GM19455 (cell line): ENCODE measurements at regions not wholly inside any gene's neighbourhood (a gene's known extent, or its start where the extent isn't known, plus 50 kb on each side); places are given as distances from the start of the nearest gene placed in this dataset.
"Not testable (repeated sequence)": the region's sequence is repeated elsewhere in the genome, so short reads cannot be mapped to it uniquely, and the experiment has no call there.

Source experiments
- ATAC-seq: cut with Tn5 transposase; IDR thresholded peaks from one replicate; pipeline ENCODE4 v1.9.1; 2021; ENCODE audit not compliant: unreplicated experiment

DNA sequence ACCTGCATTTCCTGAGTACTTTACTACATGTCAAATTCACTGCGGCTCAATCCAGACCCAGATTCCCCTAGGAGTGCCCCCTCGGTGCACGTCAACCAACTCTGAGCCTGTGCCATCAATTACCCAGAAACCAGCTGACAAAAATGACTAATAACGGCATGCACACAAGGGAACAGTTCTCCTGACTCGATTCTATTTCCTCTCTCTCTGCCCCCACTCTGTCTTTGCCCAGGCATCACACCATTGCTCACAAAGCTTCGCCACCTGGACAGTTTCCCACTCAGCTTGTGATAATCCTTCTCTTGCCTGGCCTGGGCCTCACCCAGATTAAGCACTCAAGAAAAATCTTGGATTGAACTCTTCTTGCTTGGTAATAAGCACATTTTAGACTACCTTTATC, 115.3 kb upstream of the NDUFV2 start:
- no peak for ATAC-seq

DNA sequence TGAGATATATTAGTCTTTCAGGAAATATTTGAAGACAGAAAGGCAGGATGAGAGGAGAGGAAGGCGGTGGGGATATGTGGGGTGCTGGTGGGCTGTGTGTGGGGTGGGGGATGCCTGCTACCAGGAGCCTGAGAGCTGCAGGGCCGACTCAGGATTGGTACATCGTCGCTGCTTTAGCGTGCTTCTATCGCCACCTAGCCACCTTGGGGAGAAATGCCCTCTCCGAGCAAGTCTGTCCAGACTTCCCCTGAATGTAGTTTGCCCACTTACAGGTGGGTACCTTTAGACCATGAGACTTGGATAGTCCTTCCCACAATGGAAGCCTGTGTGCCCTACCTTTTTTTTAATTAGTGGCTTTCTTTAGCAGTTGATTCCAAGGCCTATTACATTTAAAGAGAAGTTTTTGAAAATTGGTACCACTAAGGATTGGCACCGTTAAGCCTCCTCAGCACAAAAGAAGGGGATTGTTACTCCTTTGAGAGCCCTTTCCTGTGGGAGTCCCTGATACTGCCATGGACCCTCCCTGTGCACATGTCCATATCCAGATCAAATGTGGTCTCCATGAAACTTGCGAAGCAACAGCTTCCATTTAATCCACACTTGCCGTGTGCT, 114.1 kb upstream of the NDUFV2 start:
- ATAC-seq: no peak

DNA sequence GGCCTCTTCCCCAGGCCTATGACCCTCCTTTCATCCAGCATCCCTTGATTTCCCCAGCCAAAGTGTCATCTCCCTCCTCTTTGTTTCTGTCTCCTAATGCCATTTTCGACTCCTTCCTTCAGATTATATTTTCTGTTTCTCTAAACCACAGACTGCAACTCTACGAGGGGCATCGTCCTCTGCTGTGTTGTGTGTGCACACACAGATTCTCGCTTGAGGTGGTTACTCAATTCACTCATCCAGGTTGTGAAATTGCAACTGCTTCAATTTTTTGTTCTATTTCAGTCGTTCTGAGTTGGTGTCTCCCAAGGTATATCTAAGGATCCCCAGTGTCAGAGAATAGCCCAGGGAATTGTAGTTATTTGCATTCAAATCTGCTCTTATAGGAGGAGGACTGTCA, 113.5 kb upstream of the NDUFV2 start:
- ATAC-seq: no peak

DNA sequence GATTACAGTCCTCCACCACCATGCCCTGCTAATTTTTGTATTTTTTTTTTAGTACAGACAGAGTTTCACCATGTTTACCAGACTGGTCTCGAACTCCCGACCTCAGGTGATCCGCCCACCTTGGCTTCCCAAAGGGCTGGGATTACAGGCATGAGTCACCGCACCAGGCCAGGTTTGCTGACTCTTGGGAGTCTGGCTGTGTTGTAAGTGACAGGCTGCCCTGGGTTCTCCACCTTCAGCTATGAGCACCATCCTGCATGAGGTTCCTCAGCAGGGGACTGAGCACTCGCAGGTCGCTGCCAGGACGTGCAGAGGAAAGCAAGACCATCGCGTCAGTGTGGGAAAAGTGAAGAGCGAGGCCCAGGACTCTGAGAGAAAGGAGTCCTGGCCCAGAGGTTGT, 112.6 kb upstream of the NDUFV2 start:
- no peak for ATAC-seq

DNA sequence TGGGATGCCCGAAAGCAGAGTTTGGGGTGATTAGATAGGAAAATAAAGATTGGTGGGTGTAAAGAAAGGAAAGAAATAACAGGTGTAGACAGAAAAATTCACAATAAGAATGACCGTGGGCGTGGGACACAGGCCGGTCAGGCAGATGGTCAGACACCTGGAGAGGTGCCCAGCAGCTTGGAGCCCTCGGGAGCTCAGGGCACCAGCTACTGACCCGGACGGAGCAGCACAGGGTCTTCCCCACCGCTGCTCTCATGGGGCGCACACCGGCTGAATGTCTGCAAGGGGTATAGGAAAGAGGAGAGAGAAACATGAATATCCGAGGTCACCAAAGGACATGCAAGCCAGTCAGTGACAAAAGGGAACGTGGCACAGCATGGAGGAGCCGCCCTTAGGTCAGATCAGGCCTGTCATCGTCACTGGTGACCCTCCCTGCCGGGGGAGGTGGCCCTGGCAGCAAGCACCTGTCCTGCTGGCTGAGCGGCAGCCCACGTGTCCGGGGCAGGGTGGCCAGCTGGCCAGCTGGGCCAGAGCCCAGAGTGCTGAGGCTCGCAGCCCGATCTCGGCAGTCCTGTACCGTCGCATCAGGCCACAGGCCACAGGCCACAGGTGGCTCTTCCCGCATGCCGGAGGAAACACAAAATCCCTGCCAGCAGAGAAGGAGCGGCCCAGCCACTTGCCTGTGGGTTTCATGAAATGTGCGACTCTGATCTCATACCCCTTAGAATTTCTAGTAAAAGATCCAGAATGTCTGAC, 112.0 kb upstream of the NDUFV2 start:
- ATAC-seq: no peak

DNA sequence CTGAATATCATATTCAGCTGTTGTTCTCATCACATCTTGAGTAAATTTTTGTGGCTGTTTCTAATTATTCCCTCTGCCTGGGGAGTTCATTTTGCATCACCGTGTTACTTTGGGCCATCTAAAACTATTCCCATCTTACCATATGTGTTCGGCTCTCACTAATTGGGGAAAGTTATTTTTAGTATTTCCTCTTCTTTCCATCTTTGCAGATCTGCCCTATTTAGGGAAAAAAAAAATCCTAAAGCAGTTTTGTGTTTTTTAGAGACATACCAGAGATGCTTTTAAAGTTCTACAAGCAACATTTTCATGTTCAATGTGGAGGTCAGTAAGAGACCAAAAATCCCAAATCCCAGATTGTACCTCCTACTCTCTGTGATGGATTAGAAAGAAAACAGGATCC, 111.3 kb upstream of the NDUFV2 start:
- no peak for ATAC-seq

DNA sequence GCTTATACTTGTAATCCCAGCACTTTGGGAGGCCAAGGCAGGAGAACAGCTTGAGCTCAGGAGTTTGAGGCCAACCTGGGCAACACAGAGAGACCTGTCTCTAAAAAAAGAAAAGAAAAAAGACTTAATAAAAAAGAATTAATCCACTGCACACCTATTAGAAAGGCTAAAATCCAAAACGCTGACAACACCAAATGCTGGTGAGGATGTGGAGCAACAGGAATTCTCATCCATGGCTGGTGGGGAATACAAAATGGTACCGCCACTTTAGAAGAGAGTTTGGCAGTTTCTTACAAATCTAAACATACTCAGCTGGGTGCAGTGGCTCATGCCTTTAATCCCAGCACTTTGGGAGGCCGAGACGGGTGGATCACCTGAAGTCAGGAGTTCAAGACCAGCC, 110.0 kb upstream of the NDUFV2 start:
- ATAC-seq: not testable (repeated sequence)

DNA sequence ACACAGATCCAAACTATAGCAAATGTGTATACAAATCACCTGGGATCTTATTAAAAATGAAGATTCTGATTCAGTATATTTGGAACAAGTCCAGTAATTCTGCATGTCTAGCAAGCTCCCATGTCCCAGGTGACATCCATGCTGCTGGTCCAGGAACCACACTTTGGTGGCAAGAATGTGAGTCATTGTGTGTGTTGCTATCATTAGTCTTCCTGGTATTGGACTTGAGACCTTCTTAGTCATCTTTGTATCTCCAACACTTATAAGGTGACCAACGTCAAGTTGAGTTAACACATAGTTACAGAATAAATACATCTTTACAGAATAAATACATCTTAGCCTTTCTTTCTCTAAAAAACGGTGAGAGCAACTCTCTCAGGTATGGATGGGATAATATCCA, 107.9 kb upstream of the NDUFV2 start:
- no peak for ATAC-seq

DNA sequence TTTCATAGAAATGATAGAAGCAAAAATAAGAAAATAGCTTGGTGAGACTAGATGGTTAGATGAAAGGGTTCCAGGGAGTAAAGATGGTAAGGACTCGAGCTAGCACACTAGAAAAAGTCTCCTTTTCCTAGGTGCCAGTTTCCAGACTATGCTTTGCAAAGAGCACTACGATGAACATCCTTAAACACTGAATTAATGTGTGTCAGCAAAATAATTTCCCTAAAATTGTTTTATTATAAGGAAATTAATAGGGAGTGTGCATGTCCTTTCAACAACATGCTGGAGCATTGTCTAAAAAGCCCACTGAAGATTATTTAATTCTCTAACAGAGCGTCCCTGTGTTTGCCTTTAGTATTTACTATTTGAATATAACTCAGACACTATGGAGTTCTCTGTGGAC, 107.4 kb upstream of the NDUFV2 start:
- ATAC-seq: no peak

DNA sequence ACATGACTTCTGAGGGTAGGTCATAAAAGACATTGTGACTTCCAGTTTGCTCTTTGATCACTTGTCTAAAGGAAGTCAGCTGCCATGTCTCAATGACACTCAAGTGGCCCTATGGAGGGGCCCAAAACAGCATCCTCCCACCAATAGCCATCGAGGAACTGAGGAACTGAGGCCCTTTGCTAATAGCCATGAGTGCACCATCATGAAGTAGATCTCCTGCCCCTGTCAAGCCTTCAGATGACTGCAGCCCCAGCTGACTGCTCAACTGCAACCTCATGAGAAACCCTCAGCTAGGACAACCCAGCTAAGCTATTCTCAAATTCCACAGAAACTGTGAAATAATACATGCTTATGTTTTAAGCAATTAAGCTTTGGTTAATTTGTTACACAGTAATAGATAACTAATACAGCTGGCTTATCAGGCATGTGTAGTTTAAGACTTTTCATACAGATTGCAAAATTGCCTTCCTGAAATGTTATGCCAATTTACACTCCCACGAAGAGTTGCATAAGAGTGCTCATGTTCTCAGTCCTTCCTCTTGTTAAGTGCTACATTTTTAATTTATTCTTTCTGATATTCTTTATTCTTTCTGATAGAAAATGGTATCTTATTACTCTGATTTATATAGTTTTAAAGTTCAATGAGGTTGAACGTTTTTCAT, 105.6 kb upstream of the NDUFV2 start:
- ATAC-seq: no peak

DNA sequence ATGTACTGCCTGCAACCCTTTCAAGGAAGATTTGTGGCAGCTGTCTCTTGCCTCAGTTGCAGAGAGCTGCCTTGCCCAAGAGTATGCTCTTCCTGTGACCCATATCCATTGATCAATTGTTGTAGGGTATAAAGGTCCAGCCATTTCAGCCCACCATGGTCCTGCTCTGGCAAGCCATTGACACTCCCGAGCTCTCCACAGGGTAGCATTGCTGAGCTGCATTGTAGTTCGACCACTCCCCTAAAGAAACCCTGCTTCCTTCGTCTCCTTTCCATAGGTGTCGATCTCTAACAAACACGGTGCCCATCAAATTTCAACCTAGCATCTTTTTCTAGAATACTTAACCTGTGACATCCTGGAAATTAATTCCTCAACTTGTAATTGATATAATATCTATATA, 104.9 kb upstream of the NDUFV2 start:
- ATAC-seq: no peak

DNA sequence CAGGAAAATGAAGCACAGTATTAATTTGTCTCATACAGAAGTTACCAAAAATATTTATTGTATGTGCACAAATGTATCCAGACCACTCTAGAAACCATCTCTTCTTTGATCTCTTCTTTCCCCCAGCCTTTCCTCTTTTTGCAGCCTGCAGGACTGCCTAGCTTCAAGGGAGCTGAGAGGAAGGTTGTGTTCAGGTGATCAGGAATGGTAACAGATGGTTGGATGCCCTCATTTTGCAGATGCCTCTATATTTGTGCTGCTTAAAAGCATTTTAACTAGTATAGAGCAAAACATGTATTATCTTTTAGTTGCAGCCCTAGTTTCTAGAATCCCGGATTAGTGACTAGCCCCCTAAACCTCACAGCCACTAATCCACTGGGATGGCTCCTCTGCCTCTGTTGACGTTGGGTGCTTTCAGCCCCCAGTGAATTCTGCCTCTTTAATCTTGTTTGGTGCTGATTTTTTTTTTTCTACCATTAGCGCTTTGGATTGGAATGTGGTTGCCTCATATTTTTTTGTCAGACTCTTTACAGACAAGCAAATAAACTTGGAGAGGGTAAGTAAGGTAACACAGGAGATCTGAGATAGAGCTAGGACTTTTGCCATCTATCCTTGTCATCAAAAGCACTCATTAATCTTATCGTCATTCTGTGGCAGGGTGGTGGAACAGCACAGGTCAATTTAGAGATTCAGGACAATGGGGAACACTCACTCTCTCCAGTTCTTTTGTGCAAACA, 103.8 kb upstream of the NDUFV2 start:
- ATAC-seq: no peak

DNA sequence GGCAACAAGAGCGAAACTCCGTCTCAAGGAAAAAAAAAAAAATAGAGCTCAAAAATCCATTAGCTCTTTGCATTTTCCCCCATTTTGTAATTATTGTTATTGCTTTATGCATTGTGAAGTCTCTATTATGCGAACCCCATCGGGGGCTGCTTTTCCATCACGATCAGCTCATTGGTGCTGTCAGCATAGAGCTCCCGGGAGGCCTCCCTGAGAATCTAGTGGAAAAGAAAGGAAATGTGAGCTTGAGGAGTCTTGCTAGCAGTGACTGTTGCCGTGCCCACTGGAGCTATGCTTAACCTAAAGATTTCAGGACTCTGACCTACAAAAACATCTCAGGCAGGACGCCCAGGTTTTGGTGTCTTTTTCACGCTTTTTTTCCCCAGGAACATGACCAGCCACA, 102.6 kb upstream of the NDUFV2 start:
- no peak for ATAC-seq

DNA sequence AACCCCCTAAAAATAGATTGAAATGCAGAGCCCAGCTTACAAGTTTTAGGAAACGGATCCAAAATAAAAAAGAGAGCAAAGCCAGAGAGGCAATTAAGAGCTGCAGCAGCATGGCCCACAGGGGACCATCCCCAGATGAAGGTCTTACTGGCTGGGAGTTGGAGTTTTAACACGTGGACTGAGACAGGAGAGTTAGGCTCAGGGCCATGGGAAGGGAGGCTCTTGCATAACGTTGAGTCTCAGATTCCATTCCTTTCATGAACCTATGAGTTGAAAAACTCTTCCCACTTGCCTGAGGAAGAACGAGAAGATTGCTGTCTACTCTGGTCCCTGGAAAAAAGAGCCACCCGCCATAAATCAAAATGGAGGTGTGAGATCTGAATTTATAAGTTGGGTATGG, 101.8 kb upstream of the NDUFV2 start:
- ATAC-seq: no peak

DNA sequence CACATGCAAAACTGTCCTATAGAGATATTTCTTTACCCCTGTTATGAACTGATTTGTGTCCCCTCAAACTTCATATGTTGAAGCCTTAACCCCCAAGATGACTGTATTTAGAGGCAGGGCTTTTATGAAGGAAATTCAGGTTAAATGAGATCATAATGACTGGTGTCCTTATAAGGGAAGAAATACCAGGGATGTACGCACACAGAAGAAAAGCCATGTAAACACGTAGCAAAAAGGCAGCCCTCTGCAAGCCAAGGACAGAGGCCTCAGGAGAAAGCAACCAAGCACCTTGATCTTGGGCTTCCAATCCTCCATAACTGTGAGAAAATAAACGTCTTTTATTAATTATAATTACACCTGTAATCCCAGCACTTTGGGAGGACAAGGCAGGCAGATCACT, 101.3 kb upstream of the NDUFV2 start:
- ATAC-seq: no peak

DNA sequence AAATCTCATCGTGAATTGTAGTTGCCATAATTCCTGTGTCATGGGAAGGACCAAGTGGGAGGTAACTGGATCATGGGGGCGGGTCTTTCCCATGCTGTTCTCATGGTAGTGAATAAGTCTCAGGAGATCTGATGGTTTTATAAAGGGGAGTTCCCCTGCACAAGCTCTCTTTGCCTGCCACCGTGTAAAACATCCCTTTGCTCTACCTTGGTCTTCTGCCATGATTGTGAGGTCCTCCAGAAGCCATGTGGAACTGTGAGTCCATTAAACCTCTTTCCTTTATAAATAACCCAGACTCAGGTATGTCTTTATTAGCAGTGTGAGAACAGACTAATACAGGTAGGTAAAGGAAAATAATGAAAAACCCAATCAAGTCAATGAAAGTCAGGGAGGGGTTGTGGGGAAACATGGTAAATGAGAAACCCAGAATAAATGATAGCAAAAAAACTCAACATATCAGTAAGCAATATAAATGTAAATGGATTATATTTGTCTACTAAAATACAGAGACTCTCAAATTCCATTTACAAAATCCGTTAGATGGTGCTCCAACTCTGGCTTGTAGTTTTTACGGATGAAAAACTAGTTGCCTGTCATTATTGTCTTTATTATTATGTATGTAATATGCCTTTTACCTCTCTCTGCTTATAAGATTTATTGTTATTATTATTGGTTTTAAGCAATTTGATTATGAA, 98.9 kb upstream of the NDUFV2 start:
- ATAC-seq: no peak

DNA sequence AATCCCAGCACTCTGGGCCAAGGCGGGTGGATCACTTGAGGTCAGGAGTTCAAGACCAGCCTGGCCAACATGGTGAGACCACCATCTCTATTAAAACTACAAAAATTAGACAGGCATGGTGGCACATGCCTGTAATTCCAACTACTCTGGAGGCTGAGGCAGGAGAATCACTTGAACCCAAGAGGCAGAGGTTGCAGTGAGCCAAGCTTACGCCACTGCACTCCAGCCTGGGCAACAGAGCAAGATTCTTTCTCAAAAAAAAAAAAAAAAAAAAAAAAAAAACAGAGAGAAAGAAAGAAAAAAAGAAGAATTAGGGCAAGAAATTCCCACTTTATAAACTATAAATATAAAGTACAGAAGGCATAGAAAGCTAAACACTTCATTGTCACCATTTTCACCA, 98.2 kb upstream of the NDUFV2 start:
- not testable (repeated sequence) for ATAC-seq

DNA sequence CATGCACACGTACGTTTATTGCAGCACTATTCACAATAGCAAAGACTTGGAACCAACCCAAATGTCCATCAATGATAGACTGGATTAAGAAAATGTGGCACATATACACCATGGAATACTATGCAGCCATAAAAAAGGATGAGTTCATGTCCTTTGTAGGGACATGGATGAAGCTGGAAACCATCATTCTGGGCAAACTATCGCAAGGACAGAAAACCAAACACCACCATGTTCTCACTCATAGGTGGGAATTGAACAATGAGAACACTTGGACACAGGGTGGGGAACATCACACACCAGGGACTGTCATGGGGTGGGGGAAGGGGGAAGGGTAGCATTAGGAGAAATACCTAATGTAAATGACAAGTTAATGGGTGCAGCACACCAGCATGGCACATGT, 94.8 kb upstream of the NDUFV2 start:
- not testable (repeated sequence) for ATAC-seq

DNA sequence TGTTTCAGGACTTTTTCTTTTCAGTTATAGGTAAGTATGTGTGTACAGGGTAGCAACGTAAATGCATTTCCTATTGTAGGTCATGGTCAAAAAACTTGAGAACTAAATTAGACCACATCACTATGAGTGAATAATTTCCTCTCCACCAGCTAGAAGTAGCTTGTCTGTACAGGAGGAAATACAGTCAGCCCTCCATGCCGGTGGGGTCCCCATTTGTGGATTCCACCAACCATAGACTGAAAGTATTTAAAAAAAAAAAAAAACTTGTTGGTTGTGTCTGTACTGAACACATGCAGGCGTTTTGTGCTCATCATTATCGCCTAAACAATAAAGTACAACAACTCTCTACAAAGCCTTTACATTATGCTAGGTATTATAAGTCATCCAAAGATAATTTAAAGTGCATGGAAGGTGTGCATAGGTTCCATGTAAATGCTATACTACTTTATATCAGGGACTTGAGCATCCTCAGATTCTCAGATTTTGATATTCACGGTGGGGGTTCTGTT, 94.2 kb upstream of the NDUFV2 start:
- no peak for ATAC-seq

DNA sequence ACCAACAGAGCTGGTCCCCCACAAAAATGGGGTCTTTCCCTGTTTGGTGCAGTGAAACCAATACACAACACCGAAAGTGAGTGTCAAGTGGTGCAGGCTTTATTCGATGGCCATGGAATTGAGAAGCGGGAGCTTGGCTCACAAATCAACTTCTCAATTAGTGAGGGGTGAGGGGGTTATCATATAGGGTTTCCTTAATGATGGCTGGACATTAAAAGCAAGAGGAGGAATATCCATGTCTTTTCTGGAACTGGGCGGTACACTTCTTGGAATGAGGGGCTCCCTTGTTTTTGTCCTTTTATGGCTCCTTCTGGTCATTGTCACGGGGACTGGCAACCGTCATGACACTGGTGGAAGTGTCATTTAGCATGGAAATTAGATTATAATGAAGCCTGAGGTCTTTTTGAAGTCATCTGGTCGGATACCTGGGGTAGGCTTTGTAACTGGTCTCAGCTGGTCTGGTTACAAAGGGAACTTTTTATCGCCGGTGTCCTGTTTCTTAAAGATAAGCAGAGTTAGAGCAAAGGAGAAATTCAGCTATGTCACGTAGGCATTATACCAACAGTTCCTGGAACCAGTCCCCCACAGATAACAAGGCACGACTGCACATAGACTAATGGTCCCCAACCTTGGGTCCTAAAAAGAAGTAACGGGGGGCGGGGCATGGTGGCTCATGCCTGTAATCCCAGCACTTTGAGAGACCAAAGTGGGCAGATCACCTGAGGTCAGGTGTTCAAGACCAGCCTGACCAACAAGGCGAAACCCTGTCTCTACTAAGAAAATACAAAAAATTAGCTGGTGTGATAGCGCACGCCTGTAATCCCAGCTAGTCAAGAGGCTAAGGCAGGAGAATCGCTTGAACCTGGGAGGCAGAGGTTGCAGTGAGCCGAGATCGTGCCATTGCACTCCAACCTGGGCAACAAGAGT, 93.5 kb upstream of the NDUFV2 start:
- ATAC-seq: no peak
